ENCODE measurements at regions not wholly inside any gene's neighbourhood (a gene's known extent, or its start where the extent isn't known, plus 50 kb on each side); places are given as distances from the start of the nearest gene placed in this dataset.

DNA sequence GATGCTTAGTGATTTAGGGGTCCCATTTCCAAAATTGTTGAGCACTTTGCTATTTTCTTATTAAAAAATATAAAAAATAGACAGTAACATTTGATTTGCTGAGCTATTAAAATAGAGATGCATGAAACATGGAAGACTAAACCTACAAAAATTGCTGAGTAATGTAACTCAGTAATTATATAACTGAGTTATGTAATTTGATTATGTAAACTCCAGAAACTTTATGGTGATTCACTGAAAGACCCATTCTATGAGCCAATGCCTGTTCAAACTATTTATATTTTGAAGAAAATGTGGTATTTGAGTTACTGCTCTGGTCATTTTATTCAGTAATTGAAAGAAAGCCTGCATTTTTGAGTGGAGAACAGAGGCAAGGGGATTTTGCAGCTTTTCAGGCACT is 1221.5 kb upstream of the ALCAM start:
- no peak for TF ChIP-seq POLR2A (IDR thresholded peaks at IDR 0.05)
- TF ChIP-seq, protein P1, sequence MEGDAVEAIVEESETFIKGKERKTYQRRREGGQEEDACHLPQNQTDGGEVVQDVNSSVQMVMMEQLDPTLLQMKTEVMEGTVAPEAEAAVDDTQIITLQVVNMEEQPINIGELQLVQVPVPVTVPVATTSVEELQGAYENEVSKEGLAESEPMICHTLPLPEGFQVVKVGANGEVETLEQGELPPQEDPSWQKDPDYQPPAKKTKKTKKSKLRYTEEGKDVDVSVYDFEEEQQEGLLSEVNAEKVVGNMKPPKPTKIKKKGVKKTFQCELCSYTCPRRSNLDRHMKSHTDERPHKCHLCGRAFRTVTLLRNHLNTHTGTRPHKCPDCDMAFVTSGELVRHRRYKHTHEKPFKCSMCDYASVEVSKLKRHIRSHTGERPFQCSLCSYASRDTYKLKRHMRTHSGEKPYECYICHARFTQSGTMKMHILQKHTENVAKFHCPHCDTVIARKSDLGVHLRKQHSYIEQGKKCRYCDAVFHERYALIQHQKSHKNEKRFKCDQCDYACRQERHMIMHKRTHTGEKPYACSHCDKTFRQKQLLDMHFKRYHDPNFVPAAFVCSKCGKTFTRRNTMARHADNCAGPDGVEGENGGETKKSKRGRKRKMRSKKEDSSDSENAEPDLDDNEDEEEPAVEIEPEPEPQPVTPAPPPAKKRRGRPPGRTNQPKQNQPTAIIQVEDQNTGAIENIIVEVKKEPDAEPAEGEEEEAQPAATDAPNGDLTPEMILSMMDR (IDR thresholded peaks at IDR 0.05) = no peak
